MM.1S (cell line): ENCODE measurements at regions not wholly inside any gene's neighbourhood (a gene's known extent, or its start where the extent isn't known, plus 50 kb on each side); places are given as distances from the start of the nearest gene placed in this dataset.

Experiments
- DNase-seq: peaks from one replicate; pipeline ENCODE4 v3.0.0-alpha.2; 2015
- H2AFZ ChIP-seq: fragments of 300-600 bp; sonication (generic); 2 replicates; pipeline ENCODE4 v1.6.0; 2016; ENCODE audit warnings: antibody characterized with exemption, low read length
- H3F3A ChIP-seq: fragments of 300-600 bp; sonication (generic); 2 replicates; pipeline ENCODE4 v1.6.1; 2016; ENCODE audit warnings: mild to moderate bottlenecking, antibody characterized with exemption, low read length, moderate library complexity, mixed read lengths; ENCODE audit not compliant: insufficient read depth
- H3K27ac ChIP-seq: fragments of 300-600 bp; sonication (generic); 2 replicates; pipeline ENCODE4 v1.5.1; 2016; ENCODE audit warnings: mild to moderate bottlenecking, low read length
- H3K27me3 ChIP-seq: fragments of 300-600 bp; sonication (generic); replicated peaks from 2 replicates; pipeline ENCODE4 v1.6.0; 2016; ENCODE audit warnings: low read length; ENCODE audit not compliant: insufficient read depth
- H3K36me3 ChIP-seq: fragments of 300-600 bp; sonication (generic); replicated peaks from 2 replicates; pipeline ENCODE4 v1.6.1; 2016; ENCODE audit warnings: mild to moderate bottlenecking, low read length, mixed read lengths; ENCODE audit not compliant: insufficient read depth
- H3K4me1 ChIP-seq: fragments of 300-600 bp; sonication (generic); 2 replicates; pipeline ENCODE4 v1.6.1; 2016; ENCODE audit warnings: low read length, mixed read lengths
- H3K4me2 ChIP-seq: fragments of 300-600 bp; sonication (generic); 2 replicates; pipeline ENCODE4 v1.6.0; 2016; ENCODE audit warnings: low read depth, low read length
- H3K4me3 ChIP-seq: fragments of 300-600 bp; sonication (generic); 2 replicates; pipeline ENCODE4 v1.5.1; 2016; ENCODE audit warnings: low read length, mixed read lengths
- H3K79me2 ChIP-seq: fragments of 300-600 bp; sonication (generic); 2 replicates; pipeline ENCODE4 v1.6.1; 2016; ENCODE audit warnings: mixed run types, low read length, mixed read lengths
- H3K9ac ChIP-seq: fragments of 300-600 bp; sonication (generic); 2 replicates; pipeline ENCODE4 v1.6.1; 2016; ENCODE audit warnings: low read length, mixed read lengths
- H3K9me2 ChIP-seq: fragments of 300-600 bp; sonication (generic); replicated peaks from 2 replicates; pipeline ENCODE4 v1.6.1; 2016; ENCODE audit warnings: mild to moderate bottlenecking, low read length, mixed read lengths; ENCODE audit not compliant: insufficient read depth
- H3K9me3 ChIP-seq: fragments of 300-600 bp; sonication (generic); replicated peaks from 2 replicates; pipeline ENCODE4 v1.6.1; 2016; ENCODE audit warnings: mild to moderate bottlenecking, low read length, mixed read lengths; ENCODE audit not compliant: insufficient read depth
- H4K20me1 ChIP-seq: fragments of 300-600 bp; sonication (generic); 2 replicates; pipeline ENCODE4 v1.6.1; 2016; ENCODE audit warnings: mild to moderate bottlenecking, low read length, moderate library complexity, mixed read lengths; ENCODE audit not compliant: insufficient read depth
- CTCF ChIP-seq: fragments of 300-600 bp; sonication (generic); IDR thresholded peaks from 2 replicates; pipeline ENCODE4 v1.5.1; 2016; ENCODE audit warnings: antibody characterized with exemption, low read length, mixed read lengths
- EZH2 ChIP-seq: fragments of 300-600 bp; sonication (generic); optimal IDR thresholded peaks from 2 replicates; pipeline ENCODE3; 2017; ENCODE audit warnings: low read depth, mild to moderate bottlenecking, antibody characterized with exemption, low read length, mixed read lengths
- EZH2phosphoT487 ChIP-seq: fragments of 300-600 bp; sonication (generic); IDR thresholded peaks from 2 replicates; pipeline ENCODE4 v1.6.1; 2018; ENCODE audit warnings: antibody characterized with exemption, low read length

GRCh38 chr7:36775676-36776075 lies 51.4 kb upstream of the AOAH start:
- Histone ChIP-seq H4K20me1 (no peaks in the 10 kb centered on the region), H3K79me2 (no peaks in the 10 kb centered on the region), H3K9me2 (no peaks in the 10 kb centered on the region), H3K9me3 (no peaks in the 10 kb centered on the region), H2AFZ (no peak overlapping the region), H3K36me3 (no peaks in the 10 kb centered on the region), H3K4me1 (no peaks in the 10 kb centered on the region), H3K27ac (no peak overlapping the region), H3K9ac (no peak overlapping the region), H3K27me3 (no peaks in the 10 kb centered on the region), H3K4me3 (no peak overlapping the region), H3F3A (no peaks in the 10 kb centered on the region), H3K4me2 (no peak overlapping the region)
- no peak for DNase-seq
- TF ChIP-seq EZH2 (no peak), EZH2phosphoT487 (no peak), CTCF (no peak)

GRCh38 chr7:36775061-36775620 lies 50.8 kb upstream of the AOAH start:
- H3K4me2 ChIP-seq, result no peak overlapping the region

More at GRCh38 chr7:36775061-36775620, 50.8 kb upstream of the AOAH start:
- no peak for TF ChIP-seq EZH2phosphoT487
- TF ChIP-seq EZH2, result no peak
- no peak for TF ChIP-seq CTCF
- no peaks in the 10 kb centered on the region for H3K36me3 ChIP-seq
- H3K27me3 ChIP-seq, result no peaks in the 10 kb centered on the region
- H3K27ac ChIP-seq, result no peak overlapping the region
- no peak overlapping the region for H3K9ac ChIP-seq
- H3F3A ChIP-seq, result no peaks in the 10 kb centered on the region
- DNase-seq, result no peak
- H4K20me1 ChIP-seq, result no peaks in the 10 kb centered on the region
- no peak overlapping the region for H2AFZ ChIP-seq
- no peaks in the 10 kb centered on the region for H3K79me2 ChIP-seq
- H3K9me3 ChIP-seq, result no peaks in the 10 kb centered on the region
- no peak overlapping the region for H3K4me3 ChIP-seq
- H3K9me2 ChIP-seq, result no peaks in the 10 kb centered on the region
- H3K4me1 ChIP-seq, result no peaks in the 10 kb centered on the region
